CD4-positive, alpha-beta memory T cell (primary cell): ENCODE measurements at regions not wholly inside any gene's neighbourhood (a gene's known extent, or its start where the extent isn't known, plus 50 kb on each side); places are given as distances from the start of the nearest gene placed in this dataset.
"Not testable (repeated sequence)": the region's sequence is repeated elsewhere in the genome, so short reads cannot be mapped to it uniquely, and the experiment has no call there.

Experiments
- CTCF ChIA-PET: fragments of 350-600 bp; sonication (Branson Sonifier 250); formaldehyde crosslinking; loops from one replicate; lab custom pipeline; 2021; ENCODE audit warnings: inconsistent platforms; ENCODE audit not compliant: partially characterized antibody; lab: Charles Lee
- POLR2A ChIA-PET: fragments of 350-600 bp; sonication (Branson Sonifier 250); formaldehyde crosslinking; loops from one replicate; lab custom pipeline; 2021; ENCODE audit not compliant: partially characterized antibody; lab: Charles Lee
- DNase-seq, 5 donors: peaks; one replicate each; pipeline versions ENCODE4 v3.0.0 to v3.0.0-alpha.2; 2020 to 2022; ENCODE audit warnings: mixed read lengths in 1 of 5
- H3K27ac ChIP-seq: one replicate; pipeline ENCODE4 v1.7.0; 2013; ENCODE audit warnings: low read depth, low read length
- H3K27me3 ChIP-seq: 2 replicates; pipeline ENCODE4 v1.7.0; 2013; ENCODE audit warnings: mild to moderate bottlenecking, low read length, moderate library complexity; ENCODE audit not compliant: insufficient read depth
- H3K36me3 ChIP-seq: 2 replicates; pipeline ENCODE4 v1.7.0; 2013; ENCODE audit warnings: mild to moderate bottlenecking, low read length, moderate library complexity; ENCODE audit not compliant: insufficient read depth
- H3K4me1 ChIP-seq: 2 replicates; pipeline ENCODE4 v1.7.0; 2013; ENCODE audit warnings: mild to moderate bottlenecking, low read length, moderate library complexity; ENCODE audit not compliant: insufficient read depth
- H3K4me3 ChIP-seq, 2 donors: one replicate each; pipeline ENCODE4 v1.7.0; 2013; ENCODE audit warnings: low read length in 2 of 2, mild to moderate bottlenecking in 1 of 2
- H3K9me3 ChIP-seq, 2 donors: one replicate each; pipeline ENCODE4 v1.7.0; 2013; ENCODE audit warnings: low read length in 2 of 2, control low read depth in 1 of 2; ENCODE audit not compliant: control insufficient read depth in 1 of 2
- H3K27ac Mint-ChIP-seq, 7 donors: one replicate each; pipeline ENCODE4 v1.8.0; 2020 to 2021; ENCODE audit warnings: mixed read lengths in 7 of 7, mild to moderate bottlenecking in 6 of 7, inconsistent platforms in 3 of 7, moderate library complexity in 3 of 7
- H3K27me3 Mint-ChIP-seq, 2 donors: one replicate each; pipeline ENCODE4 v1.8.0; 2020 to 2021; ENCODE audit warnings: mixed read lengths in 2 of 2
- H3K36me3 Mint-ChIP-seq, 2 donors: one replicate each; pipeline ENCODE4 v1.8.0; 2020 to 2021; ENCODE audit warnings: mixed read lengths in 2 of 2, inconsistent platforms in 1 of 2, mild to moderate bottlenecking in 1 of 2
- H3K4me1 Mint-ChIP-seq, 4 donors: one replicate each; pipeline ENCODE4 v1.8.0; 2020 to 2021; ENCODE audit warnings: mixed read lengths in 4 of 4, mild to moderate bottlenecking in 1 of 4
- H3K4me3 Mint-ChIP-seq, 8 donors: one replicate each; pipeline ENCODE4 v1.8.0; 2020 to 2021; ENCODE audit warnings: mixed read lengths in 8 of 8, mild to moderate bottlenecking in 7 of 8, moderate library complexity in 6 of 8, inconsistent platforms in 3 of 8
- H3K9me3 Mint-ChIP-seq, 8 donors: one replicate each; pipeline ENCODE4 v1.8.0; 2020 to 2021; ENCODE audit warnings: mixed read lengths in 8 of 8, mild to moderate bottlenecking in 5 of 8, inconsistent platforms in 3 of 8, moderate library complexity in 1 of 8
- intact Hi-C: fragments of 100-400 bp; cut with micrococcal nuclease; formaldehyde crosslinking; loops from one replicate; pipeline ENCODE4 v1.15.1; 2023

DNA sequence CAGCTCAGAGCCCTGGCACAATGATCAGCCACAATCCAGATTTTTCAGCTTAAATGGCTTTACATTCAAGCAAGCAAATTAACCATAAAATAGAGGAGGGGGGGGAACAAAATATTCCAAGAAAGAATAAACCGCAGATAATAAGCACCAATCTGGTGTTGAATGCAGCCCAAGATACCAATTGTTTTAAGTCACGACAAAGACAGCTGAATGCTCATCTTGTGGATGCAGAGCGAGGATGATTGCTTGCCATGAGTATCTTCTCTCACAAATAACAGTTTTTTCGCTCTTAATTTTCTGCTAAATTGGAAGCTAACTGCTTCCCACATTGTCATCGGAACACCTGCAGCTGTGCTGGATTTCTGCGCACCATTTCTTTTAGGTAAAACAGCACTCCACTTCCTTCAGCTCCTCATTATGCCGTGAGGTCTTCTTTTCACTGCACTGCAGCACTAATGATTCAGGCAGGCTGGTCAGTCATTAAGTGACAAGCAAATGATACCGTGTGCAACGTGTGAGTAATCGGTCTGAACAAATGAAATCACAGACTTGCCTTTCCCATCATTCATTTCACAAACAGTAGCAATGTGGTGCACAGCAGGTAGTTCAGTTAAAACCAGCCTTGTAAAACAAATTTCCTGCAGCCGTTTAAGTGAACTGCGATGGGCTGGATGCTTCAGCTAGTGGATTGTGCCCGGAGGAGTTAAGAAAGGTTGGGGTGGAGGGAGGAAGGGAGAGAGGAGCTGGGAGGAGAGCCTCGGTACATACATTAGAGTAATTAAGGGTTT is 106.4 kb upstream of the CDCA7L start:
- H3K36me3 ChIP-seq, result no peaks in the 10 kb centered on the region
- H3K27me3 Mint-ChIP-seq, result peaks cover 5 to 18% of the 10 kb centered on the region in 2 donors
- no peaks in the 10 kb centered on the region for H3K36me3 Mint-ChIP-seq
- ChIA-PET POLR2A (no interaction called here), CTCF (no interaction called here)
- intact Hi-C loops, result no loop called here
- H3K27ac ChIP-seq, result no peak overlapping the region
- H3K4me3 Mint-ChIP-seq, result no peak overlapping the region
- no peak overlapping the region for H3K4me3 ChIP-seq
- DNase-seq, result no peak
- H3K4me1 ChIP-seq, result no peaks in the 10 kb centered on the region
- no peaks in the 10 kb centered on the region for H3K4me1 Mint-ChIP-seq
- H3K27ac Mint-ChIP-seq, result no peak overlapping the region
- no peaks in the 10 kb centered on the region for H3K9me3 ChIP-seq
- H3K27me3 ChIP-seq, result no peaks in the 10 kb centered on the region
- H3K9me3 Mint-ChIP-seq, result no peaks in the 10 kb centered on the region

DNA sequence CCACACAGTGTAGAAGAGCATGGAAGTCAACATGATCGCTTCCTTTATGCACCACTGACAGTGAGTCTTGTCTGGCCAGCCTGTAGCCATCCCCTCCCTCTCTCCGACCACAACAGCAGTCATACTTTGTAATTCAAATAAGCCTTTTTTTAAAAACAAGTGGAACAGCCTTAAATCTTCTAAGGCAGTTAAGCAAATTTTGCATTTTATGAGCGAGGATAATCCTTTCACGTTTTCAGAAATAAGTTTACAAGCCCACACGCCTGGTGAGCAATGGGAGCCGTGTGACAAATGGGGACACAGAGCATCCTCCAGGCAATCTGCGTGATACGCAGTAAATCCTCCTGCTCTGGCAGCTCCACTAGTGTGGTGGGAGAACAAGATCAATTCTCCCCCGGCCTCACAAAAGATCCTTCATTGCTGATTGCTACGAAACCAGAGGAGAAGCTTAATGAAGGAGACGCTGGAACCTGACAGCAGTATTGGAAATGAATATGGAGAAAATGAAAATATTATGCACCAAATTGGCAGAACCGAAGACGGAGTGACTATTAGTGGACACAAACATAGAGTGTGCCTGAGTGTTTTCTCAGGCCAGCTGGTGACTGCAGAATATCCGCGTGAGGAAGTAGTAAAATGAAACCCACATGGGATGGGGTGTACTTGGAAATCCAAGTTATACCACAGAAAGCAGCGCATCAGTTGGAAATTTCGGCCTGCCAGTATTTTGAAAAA is 104.2 kb upstream of the CDCA7L start:
- CTCF ChIA-PET, result no interaction called here

GRCh38 chr7:22043367-22043766 is 97.7 kb upstream of the CDCA7L start:
- Mint-ChIP-seq H3K9me3 (peaks cover 0 to 8% (median 0%) of the 10 kb centered on the region in 8 donors), H3K4me1 (no peaks in the 10 kb centered on the region), H3K4me3 (no peak overlapping the region), H3K36me3 (no peaks in the 10 kb centered on the region), H3K27ac (no peak overlapping the region), H3K27me3 (peaks cover 5 to 10% of the 10 kb centered on the region in 2 donors)
- Histone ChIP-seq H3K4me3 (no peak overlapping the region), H3K9me3 (no peaks in the 10 kb centered on the region), H3K36me3 (no peaks in the 10 kb centered on the region), H3K27ac (no peak overlapping the region), H3K27me3 (no peaks in the 10 kb centered on the region), H3K4me1 (no peaks in the 10 kb centered on the region)
- CTCF ChIA-PET, result no interaction called here
- intact Hi-C loops, result no loop called here
- no peak for DNase-seq
- POLR2A ChIA-PET, result no interaction called here

More for the DNA sequence above, 104.2 kb upstream of the CDCA7L start:
- Histone ChIP-seq H3K27me3 (no peaks in the 10 kb centered on the region), H3K4me3 (no peak overlapping the region), H3K4me1 (no peaks in the 10 kb centered on the region), H3K27ac (no peak overlapping the region), H3K36me3 (no peaks in the 10 kb centered on the region), H3K9me3 (no peaks in the 10 kb centered on the region)
- no peaks in the 10 kb centered on the region for H3K4me1 Mint-ChIP-seq
- intact Hi-C loops, result no loop called here
- no peak overlapping the region for H3K4me3 Mint-ChIP-seq
- POLR2A ChIA-PET, result no interaction called here
- H3K9me3 Mint-ChIP-seq, result peaks cover 0 to 1% (median 0%) of the 10 kb centered on the region in 8 donors
- H3K36me3 Mint-ChIP-seq, result no peaks in the 10 kb centered on the region
- DNase-seq, result no peak
- H3K27ac Mint-ChIP-seq, result no peak overlapping the region
- peaks cover 3 to 17% of the 10 kb centered on the region in 2 donors for H3K27me3 Mint-ChIP-seq

GRCh38 chr7:22040923-22041595 is 95.4 kb upstream of the CDCA7L start:
- Histone ChIP-seq H3K36me3 (no peaks in the 10 kb centered on the region), H3K27ac (no peak overlapping the region), H3K27me3 (no peaks in the 10 kb centered on the region), H3K9me3 (no peaks in the 10 kb centered on the region), H3K4me1 (no peaks in the 10 kb centered on the region), H3K4me3 (no peak overlapping the region)
- H3K27me3 Mint-ChIP-seq, result peaks cover 7 to 9% of the 10 kb centered on the region in 2 donors
- no peak overlapping the region for H3K4me3 Mint-ChIP-seq
- POLR2A ChIA-PET, result interaction anchor here (0.7 kb wide), 1 partner anchor 406 kb away, joined by 4 read pairs; no protein-coding TSS in a partner anchor
- H3K27ac Mint-ChIP-seq, result no peak overlapping the region
- CTCF ChIA-PET, result no interaction called here
- intact Hi-C loops, result no loop called here
- H3K9me3 Mint-ChIP-seq, result peaks cover 0 to 8% (median 0%) of the 10 kb centered on the region in 8 donors
- no peak for DNase-seq
- no peaks in the 10 kb centered on the region for H3K4me1 Mint-ChIP-seq
- no peaks in the 10 kb centered on the region for H3K36me3 Mint-ChIP-seq

DNA sequence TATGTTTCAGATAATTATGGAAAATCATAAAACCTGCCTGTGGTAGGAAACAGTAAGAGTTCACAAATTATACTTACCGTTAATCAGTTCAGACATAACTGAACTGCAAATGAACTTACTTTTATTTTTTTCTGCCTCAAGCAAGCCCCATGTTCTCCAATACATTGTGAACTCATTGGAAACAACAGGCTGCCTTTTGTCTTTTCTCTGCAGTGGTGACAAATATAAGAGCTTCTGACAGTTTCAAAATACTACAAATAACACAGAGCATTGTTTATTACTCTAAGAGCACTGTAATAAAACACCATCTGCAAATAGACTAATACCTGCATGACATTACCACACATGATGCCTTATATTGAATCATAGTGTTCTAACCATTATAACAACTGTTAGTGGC is 94.0 kb upstream of the CDCA7L start:
- Mint-ChIP-seq H3K4me3 (no peak overlapping the region), H3K9me3 (peaks cover 0 to 5% (median 0%) of the 10 kb centered on the region in 8 donors), H3K27ac (no peak overlapping the region), H3K27me3 (peaks cover 7 to 9% of the 10 kb centered on the region in 2 donors), H3K4me1 (no peaks in the 10 kb centered on the region), H3K36me3 (no peaks in the 10 kb centered on the region)
- no peak for DNase-seq
- Histone ChIP-seq H3K36me3 (no peaks in the 10 kb centered on the region), H3K4me3 (no peak overlapping the region), H3K9me3 (no peaks in the 10 kb centered on the region), H3K4me1 (no peaks in the 10 kb centered on the region), H3K27me3 (no peaks in the 10 kb centered on the region), H3K27ac (no peak overlapping the region)
- intact Hi-C loops, result no loop called here
- CTCF ChIA-PET, result no interaction called here
- POLR2A ChIA-PET, result no interaction called here

DNA sequence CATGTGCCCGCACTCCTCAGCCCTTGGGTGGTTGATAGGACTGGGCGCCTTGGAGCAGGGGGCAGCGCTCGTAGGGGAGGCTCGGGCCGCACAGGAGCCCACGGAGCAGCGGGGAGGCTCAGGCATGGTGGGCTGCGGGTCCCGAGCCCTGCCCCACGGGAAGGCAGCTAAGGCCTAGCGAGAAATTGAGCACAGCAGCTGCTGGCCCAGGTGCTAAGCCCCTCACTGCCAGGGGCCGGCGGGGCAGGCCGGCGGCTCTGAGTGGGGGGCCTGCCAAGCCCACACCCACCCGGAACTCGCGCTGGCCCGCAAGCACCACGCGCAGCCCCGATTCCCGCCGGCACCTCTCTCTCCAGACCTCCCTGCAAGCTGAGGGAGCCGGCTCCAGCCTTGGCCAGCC is 86.7 kb upstream of the CDCA7L start:
- H3K4me1 Mint-ChIP-seq, H3K27me3 Mint-ChIP-seq, H3K9me3 Mint-ChIP-seq, H3K36me3 Mint-ChIP-seq, CTCF ChIA-PET, H3K4me3 ChIP-seq, POLR2A ChIA-PET, H3K27ac Mint-ChIP-seq, H3K27ac ChIP-seq, intact Hi-C loops, DNase-seq, H3K4me3 Mint-ChIP-seq, H3K27me3 ChIP-seq, H3K9me3 ChIP-seq, H3K36me3 ChIP-seq, H3K4me1 ChIP-seq: not testable (repeated sequence)

DNA sequence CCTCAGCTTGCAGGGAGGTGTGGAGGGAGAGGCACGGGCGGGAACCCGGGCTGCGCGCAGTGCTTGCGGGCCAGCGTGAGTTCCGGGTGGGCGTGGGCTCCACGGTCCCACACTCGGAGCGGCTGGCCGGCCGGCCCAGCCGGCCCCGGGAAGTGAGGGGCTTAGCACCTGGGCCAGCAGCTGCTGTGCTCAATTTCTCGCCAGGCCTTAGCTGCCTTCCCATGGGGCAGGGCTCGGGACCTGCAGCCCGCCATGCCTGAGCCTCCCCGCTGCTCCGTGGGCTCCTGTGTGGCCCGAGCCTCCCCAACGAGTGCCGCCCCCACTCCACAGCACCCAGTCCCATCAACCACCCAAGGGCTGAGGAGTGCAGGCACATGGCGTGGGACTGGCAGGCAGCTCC is 83.0 kb upstream of the CDCA7L start:
- H3K27ac ChIP-seq, H3K36me3 Mint-ChIP-seq, DNase-seq, H3K9me3 Mint-ChIP-seq, H3K4me1 ChIP-seq, H3K36me3 ChIP-seq, H3K27ac Mint-ChIP-seq, CTCF ChIA-PET, H3K4me3 Mint-ChIP-seq, H3K9me3 ChIP-seq, H3K4me1 Mint-ChIP-seq, POLR2A ChIA-PET, H3K27me3 ChIP-seq, H3K4me3 ChIP-seq, intact Hi-C loops, H3K27me3 Mint-ChIP-seq: not testable (repeated sequence)
